ENCODE measurements at regions not wholly inside any gene's neighbourhood (a gene's known extent, or its start where the extent isn't known, plus 50 kb on each side); places are given as distances from the start of the nearest gene placed in this dataset.

DNA sequence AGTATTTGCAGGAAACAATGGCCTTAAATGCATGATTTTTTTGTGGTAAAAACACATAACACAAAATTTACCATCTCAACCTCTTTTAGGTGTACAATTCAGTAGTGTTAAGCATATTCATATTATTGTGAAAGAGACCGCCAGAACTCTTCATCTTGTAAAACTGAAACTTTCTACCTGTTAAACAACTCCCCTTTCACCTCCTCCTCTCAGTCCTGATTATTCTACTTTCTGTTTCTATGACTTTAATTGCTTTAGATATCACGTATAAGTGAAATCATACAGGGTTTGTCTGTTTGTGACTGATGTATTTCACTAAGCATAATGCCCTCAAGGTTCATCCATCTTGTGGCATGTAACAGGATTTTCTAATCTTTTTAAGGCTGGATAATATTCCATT lies 353.4 kb downstream of the ADAMTS20 start:
- POLR2A ChIA-PET = no interaction called here
- ATAC-seq (no peak), DNase-seq (ENCODE audit: low read depth, low spot score) (no peak)
- H4K20me1 ChIP-seq (ENCODE audit: insufficient read depth) = no peaks in the 10 kb centered on the region
- H3K79me2 ChIP-seq (ENCODE audit: insufficient read depth, low read length) = no peaks in the 10 kb centered on the region
- no peaks in the 10 kb centered on the region for H3K9me2 ChIP-seq (ENCODE audit: insufficient read depth)
- no peaks in the 10 kb centered on the region for H3K36me3 ChIP-seq (ENCODE audit: control insufficient read depth in 1 of 2, insufficient read depth in 2 of 2, low read length in 2 of 2)
- no peaks in the 10 kb centered on the region for H3K9me3 ChIP-seq (ENCODE audit: control insufficient read depth in 1 of 2, insufficient read depth in 1 of 2, low read depth in 1 of 2, low read length in 2 of 2)
- no peak for TF ChIP-seq SP1 (IDR thresholded peaks at IDR 0.05; ENCODE audit: low read depth)
- no peak for TF ChIP-seq FOSL1 (IDR thresholded peaks at IDR 0.05; ENCODE audit: low read depth)
- TF ChIP-seq, protein P1, sequence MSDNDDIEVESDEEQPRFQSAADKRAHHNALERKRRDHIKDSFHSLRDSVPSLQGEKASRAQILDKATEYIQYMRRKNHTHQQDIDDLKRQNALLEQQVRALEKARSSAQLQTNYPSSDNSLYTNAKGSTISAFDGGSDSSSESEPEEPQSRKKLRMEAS (IDR thresholded peaks at IDR 0.05) = no peak
- no peak for TF ChIP-seq ZNF274 (IDR thresholded peaks at IDR 0.05; ENCODE audit: low read depth, low read length)
- no peak for TF ChIP-seq CBX3 (IDR thresholded peaks at IDR 0.05; ENCODE audit: low read depth)
- no peak for TF ChIP-seq EZH2 (IDR thresholded peaks at IDR 0.05)
- TF ChIP-seq SIN3A (IDR thresholded peaks at IDR 0.05; ENCODE audit: low read depth) = no peak
- H2AFZ ChIP-seq (ENCODE audit: low read depth, low read length, poor library complexity, severe bottlenecking) = no peak overlapping the region
- no TSS peak for BruUV-seq (replicated peaks)
- CTCF ChIA-PET = no interaction called here
- no peak overlapping the region for H3K4me3 ChIP-seq (replicated peaks in 1 of 2; ENCODE audit: low read depth in 1 of 2, low read length in 2 of 2)
- intact Hi-C loops (cut with micrococcal nuclease) = no loop called here
- no peaks in the 10 kb centered on the region for H3K27me3 ChIP-seq (ENCODE audit: insufficient read depth, low read length)
- no peak overlapping the region for H3K27ac ChIP-seq (ENCODE audit: low read depth, low read length)
- H3K4me1 ChIP-seq (ENCODE audit: control insufficient read depth in 1 of 2, insufficient read depth in 2 of 2, low read length in 2 of 2) = no peaks in the 10 kb centered on the region
- RAD21 ChIA-PET (ENCODE audit: low non-redundant PET in 1 of 2, low total read pairs in 2 of 2, uncharacterized antibody in 2 of 2, unreplicated experiment in 2 of 2) = no interaction called here
- no peak overlapping the region for H3K4me2 ChIP-seq (ENCODE audit: low read length)
- no peak overlapping the region for H3K9ac ChIP-seq (ENCODE audit: low read length)

DNA sequence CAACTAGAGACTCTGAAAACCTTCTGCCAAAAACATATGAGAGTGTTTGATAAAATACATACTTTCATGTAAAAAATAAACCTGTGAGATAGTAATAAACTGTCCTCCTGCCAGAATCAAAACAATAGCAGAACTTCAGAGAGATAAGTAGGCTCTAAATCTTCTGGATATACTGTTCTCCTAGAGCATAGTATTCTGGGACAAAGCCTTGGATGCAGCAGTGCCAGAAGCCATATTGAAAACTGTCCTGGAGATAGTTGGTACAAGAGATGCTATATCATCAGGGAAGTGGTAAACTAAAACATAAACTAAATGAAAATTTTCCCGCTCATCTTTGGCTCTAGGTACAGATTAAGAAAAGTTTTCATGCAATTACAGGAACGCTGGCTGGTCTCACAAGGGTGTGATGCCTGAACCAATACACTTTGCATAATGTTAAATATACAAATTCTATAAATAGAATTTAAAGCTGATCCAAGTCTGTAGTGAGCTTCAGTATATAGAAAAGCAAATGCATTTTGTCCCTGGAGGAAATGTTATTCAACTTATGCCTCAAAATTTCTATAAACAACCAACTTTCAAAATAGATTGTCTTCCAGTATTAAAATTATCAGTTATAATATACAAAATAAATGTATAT lies 355.6 kb downstream of the ADAMTS20 start:
- CTCF ChIA-PET = no interaction called here
- TF ChIP-seq, protein P2, sequence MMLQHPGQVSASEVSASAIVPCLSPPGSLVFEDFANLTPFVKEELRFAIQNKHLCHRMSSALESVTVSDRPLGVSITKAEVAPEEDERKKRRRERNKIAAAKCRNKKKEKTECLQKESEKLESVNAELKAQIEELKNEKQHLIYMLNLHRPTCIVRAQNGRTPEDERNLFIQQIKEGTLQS (IDR thresholded peaks at IDR 0.05) = no peak
- TF ChIP-seq, protein P3, sequence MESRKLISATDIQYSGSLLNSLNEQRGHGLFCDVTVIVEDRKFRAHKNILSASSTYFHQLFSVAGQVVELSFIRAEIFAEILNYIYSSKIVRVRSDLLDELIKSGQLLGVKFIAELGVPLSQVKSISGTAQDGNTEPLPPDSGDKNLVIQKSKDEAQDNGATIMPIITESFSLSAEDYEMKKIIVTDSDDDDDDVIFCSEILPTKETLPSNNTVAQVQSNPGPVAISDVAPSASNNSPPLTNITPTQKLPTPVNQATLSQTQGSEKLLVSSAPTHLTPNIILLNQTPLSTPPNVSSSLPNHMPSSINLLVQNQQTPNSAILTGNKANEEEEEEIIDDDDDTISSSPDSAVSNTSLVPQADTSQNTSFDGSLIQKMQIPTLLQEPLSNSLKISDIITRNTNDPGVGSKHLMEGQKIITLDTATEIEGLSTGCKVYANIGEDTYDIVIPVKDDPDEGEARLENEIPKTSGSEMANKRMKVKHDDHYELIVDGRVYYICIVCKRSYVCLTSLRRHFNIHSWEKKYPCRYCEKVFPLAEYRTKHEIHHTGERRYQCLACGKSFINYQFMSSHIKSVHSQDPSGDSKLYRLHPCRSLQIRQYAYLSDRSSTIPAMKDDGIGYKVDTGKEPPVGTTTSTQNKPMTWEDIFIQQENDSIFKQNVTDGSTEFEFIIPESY (IDR thresholded peaks at IDR 0.05; ENCODE audit: extremely low read depth, insufficient replicate concordance, low read length) = no peak
- TF ChIP-seq, protein P1 (IDR thresholded peaks at IDR 0.05) = no peak
- TF ChIP-seq JUND (IDR thresholded peaks at IDR 0.05) (no peak), TCF7L2 (IDR thresholded peaks at IDR 0.05; ENCODE audit: borderline replicate concordance, extremely low read depth, insufficient read depth, insufficient read length) (no peak), YY1 (IDR thresholded peaks at IDR 0.05; ENCODE audit: extremely low read depth, insufficient replicate concordance, low read depth, low read length) (no peak), SRF (IDR thresholded peaks at IDR 0.05; ENCODE audit: low read depth) (no peak), POLR2AphosphoS5 (IDR thresholded peaks at IDR 0.05; ENCODE audit: low read depth, low read length) (no peak)
- TF ChIP-seq, protein P4, sequence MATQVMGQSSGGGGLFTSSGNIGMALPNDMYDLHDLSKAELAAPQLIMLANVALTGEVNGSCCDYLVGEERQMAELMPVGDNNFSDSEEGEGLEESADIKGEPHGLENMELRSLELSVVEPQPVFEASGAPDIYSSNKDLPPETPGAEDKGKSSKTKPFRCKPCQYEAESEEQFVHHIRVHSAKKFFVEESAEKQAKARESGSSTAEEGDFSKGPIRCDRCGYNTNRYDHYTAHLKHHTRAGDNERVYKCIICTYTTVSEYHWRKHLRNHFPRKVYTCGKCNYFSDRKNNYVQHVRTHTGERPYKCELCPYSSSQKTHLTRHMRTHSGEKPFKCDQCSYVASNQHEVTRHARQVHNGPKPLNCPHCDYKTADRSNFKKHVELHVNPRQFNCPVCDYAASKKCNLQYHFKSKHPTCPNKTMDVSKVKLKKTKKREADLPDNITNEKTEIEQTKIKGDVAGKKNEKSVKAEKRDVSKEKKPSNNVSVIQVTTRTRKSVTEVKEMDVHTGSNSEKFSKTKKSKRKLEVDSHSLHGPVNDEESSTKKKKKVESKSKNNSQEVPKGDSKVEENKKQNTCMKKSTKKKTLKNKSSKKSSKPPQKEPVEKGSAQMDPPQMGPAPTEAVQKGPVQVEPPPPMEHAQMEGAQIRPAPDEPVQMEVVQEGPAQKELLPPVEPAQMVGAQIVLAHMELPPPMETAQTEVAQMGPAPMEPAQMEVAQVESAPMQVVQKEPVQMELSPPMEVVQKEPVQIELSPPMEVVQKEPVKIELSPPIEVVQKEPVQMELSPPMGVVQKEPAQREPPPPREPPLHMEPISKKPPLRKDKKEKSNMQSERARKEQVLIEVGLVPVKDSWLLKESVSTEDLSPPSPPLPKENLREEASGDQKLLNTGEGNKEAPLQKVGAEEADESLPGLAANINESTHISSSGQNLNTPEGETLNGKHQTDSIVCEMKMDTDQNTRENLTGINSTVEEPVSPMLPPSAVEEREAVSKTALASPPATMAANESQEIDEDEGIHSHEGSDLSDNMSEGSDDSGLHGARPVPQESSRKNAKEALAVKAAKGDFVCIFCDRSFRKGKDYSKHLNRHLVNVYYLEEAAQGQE (IDR thresholded peaks at IDR 0.05; ENCODE audit: low read depth) = no peak

More for the DNA sequence above, 355.6 kb downstream of the ADAMTS20 start:
- H3K4me1 ChIP-seq (ENCODE audit: control insufficient read depth in 1 of 2, insufficient read depth in 2 of 2, low read length in 2 of 2) = no peaks in the 10 kb centered on the region
- POLR2A ChIA-PET = no interaction called here
- H3K4me3 ChIP-seq (replicated peaks in 1 of 2; ENCODE audit: low read depth in 1 of 2, low read length in 2 of 2) = no peak overlapping the region
- RAD21 ChIA-PET (ENCODE audit: low non-redundant PET in 1 of 2, low total read pairs in 2 of 2, uncharacterized antibody in 2 of 2, unreplicated experiment in 2 of 2) = no interaction called here
- no peaks in the 10 kb centered on the region for H3K36me3 ChIP-seq (ENCODE audit: control insufficient read depth in 1 of 2, insufficient read depth in 2 of 2, low read length in 2 of 2)
- H3K79me2 ChIP-seq (ENCODE audit: insufficient read depth, low read length) = no peaks in the 10 kb centered on the region
- no peak overlapping the region for H3K4me2 ChIP-seq (ENCODE audit: low read length)
- DNase-seq (ENCODE audit: low read depth, low spot score) (no peak), ATAC-seq (no peak)
- H3K9me2 ChIP-seq (ENCODE audit: insufficient read depth) = no peaks in the 10 kb centered on the region
- intact Hi-C loops (cut with micrococcal nuclease) = no loop called here
- H3K9me3 ChIP-seq (ENCODE audit: control insufficient read depth in 1 of 2, insufficient read depth in 1 of 2, low read depth in 1 of 2, low read length in 2 of 2) = no peaks in the 10 kb centered on the region
- no peak overlapping the region for H3K27ac ChIP-seq (ENCODE audit: low read depth, low read length)
- H3K9ac ChIP-seq (ENCODE audit: low read length) = no peak overlapping the region
- no peaks in the 10 kb centered on the region for H4K20me1 ChIP-seq (ENCODE audit: insufficient read depth)
- BruUV-seq (replicated peaks) = no TSS peak
- no peaks in the 10 kb centered on the region for H3K27me3 ChIP-seq (ENCODE audit: insufficient read depth, low read length)
- no peak overlapping the region for H2AFZ ChIP-seq (ENCODE audit: low read depth, low read length, poor library complexity, severe bottlenecking)
